HG02885 (cell line): ENCODE measurements at regions not wholly inside any gene's neighbourhood (a gene's known extent, or its start where the extent isn't known, plus 50 kb on each side); places are given as distances from the start of the nearest gene placed in this dataset.
"Not testable (repeated sequence)": the region's sequence is repeated elsewhere in the genome, so short reads cannot be mapped to it uniquely, and the experiment has no call there.

Experiments used
- ATAC-seq: cut with Tn5 transposase; IDR thresholded peaks from one replicate; pipeline ENCODE4 v1.9.1; 2021; ENCODE audit warnings: mild to moderate bottlenecking; ENCODE audit not compliant: unreplicated experiment, poor library complexity

GRCh38 chr10:63675171-63675570 lies 154.0 kb downstream of the REEP3 start:
- ATAC-seq = no peak

- ATAC-seq = peak; percentile 51
Observed at GRCh38 chr10:63677001-63677400, 155.8 kb downstream of the REEP3 start.

GRCh38 chr10:63680545-63680944 lies 159.3 kb downstream of the REEP3 start:
- not testable (repeated sequence) for ATAC-seq

- peak; percentile 62 for ATAC-seq
Observed at GRCh38 chr10:63681993-63682697, 160.9 kb downstream of the REEP3 start.

- ATAC-seq = not testable (repeated sequence)
Observed at GRCh38 chr10:63682698-63683052, 161.5 kb downstream of the REEP3 start.

- no peak for ATAC-seq
Observed at GRCh38 chr10:63683223-63683622, 162.0 kb downstream of the REEP3 start.

- no peak for ATAC-seq
Observed at GRCh38 chr10:63683686-63684085, 162.5 kb downstream of the REEP3 start.

GRCh38 chr10:63684257-63684936 lies 163.2 kb downstream of the REEP3 start:
- no peak for ATAC-seq

- ATAC-seq = peak; percentile 76
Observed at GRCh38 chr10:63689768-63690167, 168.6 kb downstream of the REEP3 start.

GRCh38 chr10:63692220-63692896 lies 171.2 kb downstream of the REEP3 start:
- ATAC-seq = peak; percentile 50

GRCh38 chr10:63693021-63693420 lies 171.8 kb downstream of the REEP3 start:
- ATAC-seq = not testable (repeated sequence)

GRCh38 chr10:63696205-63696604 lies 175.0 kb downstream of the REEP3 start:
- no peak for ATAC-seq

- peak; percentile 73 for ATAC-seq
Observed at GRCh38 chr10:63697956-63698786, 177.0 kb downstream of the REEP3 start.

- peak; percentile 8 for ATAC-seq
Observed at GRCh38 chr10:63698787-63699150, 177.6 kb downstream of the REEP3 start.

GRCh38 chr10:63699785-63700613 lies 178.8 kb downstream of the REEP3 start:
- no peak for ATAC-seq

- ATAC-seq = no peak
Observed at GRCh38 chr10:63700631-63701156, 179.5 kb downstream of the REEP3 start.

GRCh38 chr10:63702092-63702491 lies 180.9 kb downstream of the REEP3 start:
- ATAC-seq = no peak

GRCh38 chr10:63703113-63703670 lies 182.0 kb downstream of the REEP3 start:
- ATAC-seq = peak; percentile 35

- ATAC-seq = no peak
Observed at GRCh38 chr10:63703740-63704345, 182.6 kb downstream of the REEP3 start.
